H9 (cell line): ENCODE measurements at regions not wholly inside any gene's neighbourhood (a gene's known extent, or its start where the extent isn't known, plus 50 kb on each side); places are given as distances from the start of the nearest gene placed in this dataset.

Experiments
- DNase-seq: peaks from one replicate; pipeline ENCODE4 v3.0.0-alpha.2; 2017
- H2AFZ ChIP-seq: one replicate; pipeline ENCODE4 v1.6.1; 2013; ENCODE audit warnings: mild to moderate bottlenecking, low read length, control low read depth, moderate library complexity
- H2AK5ac ChIP-seq: 2 replicates; pipeline ENCODE4 v1.6.1; 2013; ENCODE audit warnings: low read length, control low read depth, mixed read lengths; ENCODE audit not compliant: insufficient read length
- H2BK120ac ChIP-seq: one replicate; pipeline ENCODE4 v1.6.1; 2013; ENCODE audit warnings: low read depth, mild to moderate bottlenecking, low read length, control low read depth, inconsistent platforms; ENCODE audit not compliant: poor library complexity, severe bottlenecking
- H2BK12ac ChIP-seq: 2 replicates; pipeline ENCODE4 v1.6.1; 2013; ENCODE audit warnings: low read length, control low read depth, mixed read lengths, low read depth; ENCODE audit not compliant: insufficient read length
- H2BK15ac ChIP-seq: 2 replicates; pipeline ENCODE4 v1.6.1; 2013; ENCODE audit warnings: low read depth, low read length, control low read depth
- H2BK20ac ChIP-seq: one replicate; pipeline ENCODE4 v1.6.1; 2013; ENCODE audit warnings: low read depth, mild to moderate bottlenecking, low read length, control low read depth, inconsistent platforms; ENCODE audit not compliant: poor library complexity, severe bottlenecking
- H2BK5ac ChIP-seq: 2 replicates; pipeline ENCODE4 v1.6.1; 2013; ENCODE audit warnings: low read length, control low read depth, mixed read lengths; ENCODE audit not compliant: insufficient read length
- H3K14ac ChIP-seq: 2 replicates; pipeline ENCODE4 v1.6.1; 2013; ENCODE audit warnings: low read length, control low read depth; ENCODE audit not compliant: insufficient read depth
- H3K18ac ChIP-seq: 2 replicates; pipeline ENCODE4 v1.6.1; 2013; ENCODE audit warnings: low read depth, mild to moderate bottlenecking, mixed read lengths, low read length, control low read depth; ENCODE audit not compliant: insufficient read length
- H3K23ac ChIP-seq: 2 replicates; pipeline ENCODE4 v1.6.1; 2013; ENCODE audit warnings: low read length, control low read depth, mixed read lengths, low read depth; ENCODE audit not compliant: insufficient read length
- H3K23me2 ChIP-seq: 2 replicates; pipeline ENCODE4 v1.6.1; 2013; ENCODE audit warnings: low read depth, mild to moderate bottlenecking, mixed read lengths, low read length, control low read depth; ENCODE audit not compliant: insufficient read length, poor library complexity, severe bottlenecking
- H3K27ac ChIP-seq: 2 replicates; pipeline ENCODE4 v1.5.1; 2013; ENCODE audit warnings: low read length, control low read depth, mixed read lengths, low read depth; ENCODE audit not compliant: insufficient read length
- H3K27me3 ChIP-seq: 2 replicates; pipeline ENCODE4 v1.6.1; 2013; ENCODE audit warnings: low read length, control low read depth, inconsistent platforms; ENCODE audit not compliant: insufficient read depth
- H3K4ac ChIP-seq: 2 replicates; pipeline ENCODE4 v1.6.1; 2013; ENCODE audit warnings: low read depth, mild to moderate bottlenecking, control low read depth, inconsistent platforms, low read length, moderate library complexity
- H3K4me1 ChIP-seq: 2 replicates; pipeline ENCODE4 v1.6.1; 2013; ENCODE audit warnings: low read length, control low read depth, inconsistent platforms; ENCODE audit not compliant: insufficient read depth
- H3K4me2 ChIP-seq: 2 replicates; pipeline ENCODE4 v1.6.1; 2013; ENCODE audit warnings: low read length, control low read depth, mixed read lengths; ENCODE audit not compliant: insufficient read length, insufficient read depth
- H3K56ac ChIP-seq: 2 replicates; pipeline ENCODE4 v1.6.1; 2013; ENCODE audit warnings: low read depth, mild to moderate bottlenecking, mixed read lengths, low read length, control low read depth; ENCODE audit not compliant: insufficient read length
- H3K79me1 ChIP-seq: 2 replicates; pipeline ENCODE4 v1.6.1; 2013; ENCODE audit warnings: low read depth, mild to moderate bottlenecking, moderate library complexity, low read length, control low read depth, inconsistent platforms; ENCODE audit not compliant: insufficient read depth, poor library complexity, severe bottlenecking
- H3K79me2 ChIP-seq: 2 replicates; pipeline ENCODE4 v1.6.1; 2013; ENCODE audit warnings: low read length, control low read depth, inconsistent platforms; ENCODE audit not compliant: insufficient read depth
- H3K9ac ChIP-seq: 2 replicates; pipeline ENCODE4 v1.6.1; 2013; ENCODE audit warnings: low read length, control low read depth, mixed read lengths; ENCODE audit not compliant: insufficient read length; ENCODE audit errors: extremely low read depth
- H3K9me3 ChIP-seq: one replicate; pipeline ENCODE4 v1.6.1; 2013; ENCODE audit warnings: low read depth, low read length, inconsistent platforms; ENCODE audit not compliant: control insufficient read depth
- H3T11ph ChIP-seq: one replicate; pipeline ENCODE4 v1.6.1; 2013; ENCODE audit warnings: mild to moderate bottlenecking, low read length, control low read depth, inconsistent platforms
- H4K20me1 ChIP-seq: one replicate; pipeline ENCODE4 v1.6.1; 2013; ENCODE audit not compliant: control insufficient read depth, insufficient read length, insufficient read depth
- H4K5ac ChIP-seq: 2 replicates; pipeline ENCODE4 v1.6.1; 2013; ENCODE audit warnings: low read depth, mild to moderate bottlenecking, mixed read lengths, low read length, control low read depth; ENCODE audit not compliant: insufficient read length
- H4K8ac ChIP-seq: replicated peaks from 2 replicates; pipeline ENCODE4 v1.6.1; 2013; ENCODE audit warnings: low read length, control low read depth, mixed read lengths, low read depth; ENCODE audit not compliant: insufficient read length
- H4K91ac ChIP-seq: 2 replicates; pipeline ENCODE4 v1.6.1; 2013; ENCODE audit warnings: low read depth, mild to moderate bottlenecking, moderate library complexity, mixed read lengths, low read length, control low read depth; ENCODE audit not compliant: insufficient read length
- H3K27ac Mint-ChIP-seq, 3 experiments: 2 replicates in 2 of 3; 3 replicates in 1 of 3; pipeline ENCODE4 v1.8.0; 2020 to 2021; ENCODE audit warnings: mixed read lengths in 3 of 3, mild to moderate bottlenecking in 1 of 3, moderate library complexity in 1 of 3
- H3K27me3 Mint-ChIP-seq: 2 replicates; pipeline ENCODE4 v1.8.0; 2021; ENCODE audit warnings: low read depth, mild to moderate bottlenecking, moderate library complexity, mixed read lengths
- H3K36me3 Mint-ChIP-seq, 3 experiments: 2 replicates in 2 of 3; 3 replicates in 1 of 3; pipeline ENCODE4 v1.8.0; 2020 to 2021; ENCODE audit warnings: low read depth in 3 of 3, mixed read lengths in 3 of 3; ENCODE audit not compliant: insufficient read depth in 1 of 3
- H3K4me1 Mint-ChIP-seq, 2 experiments: 2 replicates each; pipeline ENCODE4 v1.8.0; 2020; ENCODE audit warnings: mixed read lengths in 2 of 2
- H3K4me3 Mint-ChIP-seq, 2 experiments: 2 replicates in 1 of 2; 3 replicates in 1 of 2; pipeline ENCODE4 v1.8.0; 2020 to 2021; ENCODE audit warnings: mild to moderate bottlenecking in 2 of 2, mixed read lengths in 2 of 2, moderate library complexity in 1 of 2
- H3K9me3 Mint-ChIP-seq, 2 experiments: 2 replicates in 1 of 2; 3 replicates in 1 of 2; pipeline ENCODE4 v1.8.0; 2020; ENCODE audit warnings: mild to moderate bottlenecking in 2 of 2, mixed read lengths in 2 of 2, moderate library complexity in 1 of 2
- WGBS: extraction: QIAGEN DNeasy Blood & Tissue Kit; methylation state at CpG from one replicate; pipeline ENCODE4 v1.1.7; 2013; ENCODE audit warnings: missing lambda C conversion rate, low lambda C conversion rate, mixed read lengths; ENCODE audit not compliant: insufficient read length; ENCODE audit errors: extremely low coverage; 5-methylcytosine and 5-hydroxymethylcytosine counted together
- TF ChIP-seq, protein P1 (sequence below): fragments of 200-600 bp; sonication (generic); conservative IDR thresholded peaks from 3 replicates; pipeline ENCODE4 v1.8.0; 2021; ENCODE audit warnings: antibody characterized with exemption, mild to moderate bottlenecking

GRCh38 chr3:171967137-171967783, 72.1 kb upstream of the FNDC3B start:
- Histone ChIP-seq H3K27me3 (no peaks in the 10 kb centered on the region), H3K4me1 (no peaks in the 10 kb centered on the region), H2AFZ (no peak overlapping the region), H2BK120ac (no peak overlapping the region), H3K9me3 (no peaks in the 10 kb centered on the region), H2AK5ac (no peak overlapping the region), H3K79me1 (no peaks in the 10 kb centered on the region), H3K4ac (no peak overlapping the region), H4K20me1 (no peaks in the 10 kb centered on the region), H4K91ac (no peak overlapping the region), H2BK20ac (no peak overlapping the region), H4K5ac (no peak overlapping the region), H3K18ac (no peak overlapping the region), H2BK12ac (no peak overlapping the region), H3T11ph (no peak overlapping the region), H2BK15ac (no peak overlapping the region), H3K23me2 (no peaks in the 10 kb centered on the region), H3K27ac (no peak overlapping the region), H3K23ac (no peak overlapping the region), H3K14ac (no peak overlapping the region), H3K56ac (no peak overlapping the region), H2BK5ac (no peak overlapping the region), H3K9ac (no peak overlapping the region), H3K4me2 (no peak overlapping the region), H3K79me2 (no peaks in the 10 kb centered on the region), H4K8ac (no peak overlapping the region)
- TF ChIP-seq, protein P1, sequence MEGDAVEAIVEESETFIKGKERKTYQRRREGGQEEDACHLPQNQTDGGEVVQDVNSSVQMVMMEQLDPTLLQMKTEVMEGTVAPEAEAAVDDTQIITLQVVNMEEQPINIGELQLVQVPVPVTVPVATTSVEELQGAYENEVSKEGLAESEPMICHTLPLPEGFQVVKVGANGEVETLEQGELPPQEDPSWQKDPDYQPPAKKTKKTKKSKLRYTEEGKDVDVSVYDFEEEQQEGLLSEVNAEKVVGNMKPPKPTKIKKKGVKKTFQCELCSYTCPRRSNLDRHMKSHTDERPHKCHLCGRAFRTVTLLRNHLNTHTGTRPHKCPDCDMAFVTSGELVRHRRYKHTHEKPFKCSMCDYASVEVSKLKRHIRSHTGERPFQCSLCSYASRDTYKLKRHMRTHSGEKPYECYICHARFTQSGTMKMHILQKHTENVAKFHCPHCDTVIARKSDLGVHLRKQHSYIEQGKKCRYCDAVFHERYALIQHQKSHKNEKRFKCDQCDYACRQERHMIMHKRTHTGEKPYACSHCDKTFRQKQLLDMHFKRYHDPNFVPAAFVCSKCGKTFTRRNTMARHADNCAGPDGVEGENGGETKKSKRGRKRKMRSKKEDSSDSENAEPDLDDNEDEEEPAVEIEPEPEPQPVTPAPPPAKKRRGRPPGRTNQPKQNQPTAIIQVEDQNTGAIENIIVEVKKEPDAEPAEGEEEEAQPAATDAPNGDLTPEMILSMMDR: no peak
- Mint-ChIP-seq H3K36me3 (no peaks in the 10 kb centered on the region), H3K9me3 (no peaks in the 10 kb centered on the region; a peak in 1 of 5 replicates), H3K27me3 (no peaks in the 10 kb centered on the region), H3K27ac (no peak overlapping the region), H3K4me1 (peaks cover 0 to 5% of the 10 kb centered on the region in 2 experiments; a peak in 2 of 4 replicates), H3K4me3 (no peak overlapping the region)
- DNase-seq: no peak
- WGBS: no CpG with 5 or more reads among the region's 6 CpGs
